Mesothelial cell of epicardium (in vitro differentiated cells): ENCODE measurements at regions not wholly inside any gene's neighbourhood (a gene's known extent, or its start where the extent isn't known, plus 50 kb on each side); places are given as distances from the start of the nearest gene placed in this dataset.

Experiments
- DNase-seq, 2 experiments: peaks; one replicate each; pipeline ENCODE4 v3.0.0; 2021; ENCODE audit warnings: low spot score in 2 of 2; ENCODE audit not compliant: unreplicated experiment in 2 of 2
- H3K27ac Mint-ChIP-seq: 2 replicates; pipeline ENCODE4 v1.8.0; 2021; ENCODE audit warnings: mixed read lengths
- H3K27me3 Mint-ChIP-seq: 2 replicates; pipeline ENCODE4 v1.8.0; 2021; ENCODE audit warnings: low read depth, mixed read lengths
- H3K36me3 Mint-ChIP-seq: 2 replicates; pipeline ENCODE4 v1.8.0; 2021; ENCODE audit warnings: mixed read lengths
- H3K4me1 Mint-ChIP-seq: 2 replicates; pipeline ENCODE4 v1.8.0; 2021; ENCODE audit warnings: mixed read lengths
- H3K4me3 Mint-ChIP-seq: 2 replicates; pipeline ENCODE4 v1.8.0; 2021; ENCODE audit warnings: mild to moderate bottlenecking, moderate library complexity, mixed read lengths
- H3K9me3 Mint-ChIP-seq: 2 replicates; pipeline ENCODE4 v1.8.0; 2021; ENCODE audit warnings: mixed read lengths
- CTCF ChIP-seq: fragments of 200-600 bp; sonication (generic); IDR thresholded peaks from one replicate; pipeline ENCODE4 v1.5.0; 2021; ENCODE audit warnings: antibody characterized with exemption; ENCODE audit not compliant: unreplicated experiment

- no peaks in the 10 kb centered on the region for H3K27me3 Mint-ChIP-seq
- no peaks in the 10 kb centered on the region for H3K4me1 Mint-ChIP-seq
- TF ChIP-seq CTCF: no peak
- no peak for DNase-seq
- no peaks in the 10 kb centered on the region for H3K36me3 Mint-ChIP-seq
- H3K27ac Mint-ChIP-seq: no peak overlapping the region
- no peak overlapping the region for H3K4me3 Mint-ChIP-seq
- H3K9me3 Mint-ChIP-seq: peaks cover 12% of the 10 kb centered on the region
Measured at GRCh38 chr5:67427850-67428298, 231.3 kb upstream of the CD180 start.

GRCh38 chr5:67426961-67427849 lies 230.6 kb upstream of the CD180 start:
- Mint-ChIP-seq H3K27me3 (no peaks in the 10 kb centered on the region), H3K36me3 (no peaks in the 10 kb centered on the region), H3K27ac (no peak overlapping the region), H3K9me3 (peaks cover 15% of the 10 kb centered on the region), H3K4me3 (no peak overlapping the region), H3K4me1 (no peaks in the 10 kb centered on the region)
- no peak for DNase-seq
- TF ChIP-seq CTCF: no peak

GRCh38 chr5:67425514-67425913 lies 228.9 kb upstream of the CD180 start:
- H3K36me3 Mint-ChIP-seq: no peaks in the 10 kb centered on the region
- no peak overlapping the region for H3K4me3 Mint-ChIP-seq

GRCh38 chr5:67417839-67418238 lies 221.2 kb upstream of the CD180 start:
- no peak for TF ChIP-seq CTCF
- DNase-seq: no peak
- peaks cover 7% of the 10 kb centered on the region for H3K4me1 Mint-ChIP-seq
- no peaks in the 10 kb centered on the region for H3K36me3 Mint-ChIP-seq
- no peak overlapping the region for H3K27ac Mint-ChIP-seq
- H3K27me3 Mint-ChIP-seq: no peaks in the 10 kb centered on the region
- peaks cover 9% of the 10 kb centered on the region for H3K9me3 Mint-ChIP-seq
- H3K4me3 Mint-ChIP-seq: no peak overlapping the region

More at GRCh38 chr5:67425514-67425913, 228.9 kb upstream of the CD180 start:
- no peak for TF ChIP-seq CTCF
- Mint-ChIP-seq H3K9me3 (peaks cover 22% of the 10 kb centered on the region), H3K27ac (no peak overlapping the region), H3K27me3 (no peaks in the 10 kb centered on the region), H3K4me1 (no peaks in the 10 kb centered on the region)
- DNase-seq: no peak

GRCh38 chr5:67416986-67417385 lies 220.4 kb upstream of the CD180 start:
- Mint-ChIP-seq H3K27ac (no peak overlapping the region), H3K36me3 (no peaks in the 10 kb centered on the region), H3K27me3 (no peaks in the 10 kb centered on the region), H3K9me3 (peaks cover 4% of the 10 kb centered on the region), H3K4me3 (no peak overlapping the region), H3K4me1 (peaks cover 7% of the 10 kb centered on the region)
- TF ChIP-seq CTCF: no peak
- DNase-seq: no peak
